ENCODE measurements at regions not wholly inside any gene's neighbourhood (a gene's known extent, or its start where the extent isn't known, plus 50 kb on each side); places are given as distances from the start of the nearest gene placed in this dataset.

- no peak for DNase-seq
Observed at GRCh38 chr13:21319869-21320641, 139.0 kb downstream of the ZDHHC20 start.

- no peak for DNase-seq
Observed at GRCh38 chr13:21320642-21321034, 138.5 kb downstream of the ZDHHC20 start.

- DNase-seq = no peak
Observed at GRCh38 chr13:21321269-21321668, 137.8 kb downstream of the ZDHHC20 start.

- no peak for DNase-seq
Observed at GRCh38 chr13:21322327-21322965, 136.7 kb downstream of the ZDHHC20 start.
